ENCODE measurements at regions not wholly inside any gene's neighbourhood (a gene's known extent, or its start where the extent isn't known, plus 50 kb on each side); places are given as distances from the start of the nearest gene placed in this dataset.

GRCh38 chr2:236665101-236665500 lies 95.5 kb downstream of the ACKR3 start:
- Histone ChIP-seq H3K9me3 (ENCODE audit: control insufficient read depth in 2 of 2, insufficient read depth in 1 of 2, low read depth in 1 of 2, low read length in 1 of 2) (peaks cover 0 to 12% of the 10 kb centered on the region in 2 donors), H3K4me3 (ENCODE audit: low read depth in 1 of 3, low read length in 3 of 3) (no peak overlapping the region), H3K36me3 (ENCODE audit: control insufficient read depth in 3 of 3, insufficient read depth in 2 of 3, low read depth in 1 of 3, low read length in 3 of 3) (no peaks in the 10 kb centered on the region), H3K27ac (ENCODE audit: low read depth in 1 of 3, low read length in 2 of 3) (no peak overlapping the region), H3K27me3 (ENCODE audit: control insufficient read depth in 3 of 3, insufficient read depth in 3 of 3, low read length in 3 of 3) (no peaks in the 10 kb centered on the region), H3K4me1 (ENCODE audit: control insufficient read depth in 3 of 3, insufficient read depth in 2 of 3, low read depth in 1 of 3, low read length in 2 of 3) (no peaks in the 10 kb centered on the region)
- FAIRE-seq (no peak), DNase-seq (no peak)
- 88 to 92% (median 92%) methylated on average over 7 of the region's 7 CpGs for WGBS, 3 donors

- H3K4me1 ChIP-seq (ENCODE audit: control insufficient read depth in 3 of 3, insufficient read depth in 2 of 3, low read depth in 1 of 3, low read length in 2 of 3) = no peaks in the 10 kb centered on the region
- peaks cover 0 to 12% of the 10 kb centered on the region in 2 donors for H3K9me3 ChIP-seq (ENCODE audit: control insufficient read depth in 2 of 2, insufficient read depth in 1 of 2, low read depth in 1 of 2, low read length in 1 of 2)
- H3K36me3 ChIP-seq (ENCODE audit: control insufficient read depth in 3 of 3, insufficient read depth in 2 of 3, low read depth in 1 of 3, low read length in 3 of 3) = no peaks in the 10 kb centered on the region
- no peaks in the 10 kb centered on the region for H3K27me3 ChIP-seq (ENCODE audit: control insufficient read depth in 3 of 3, insufficient read depth in 3 of 3, low read length in 3 of 3)
- FAIRE-seq (no peak), DNase-seq (no peak)
- no peak overlapping the region for H3K27ac ChIP-seq (ENCODE audit: low read depth in 1 of 3, low read length in 2 of 3)
- H3K4me3 ChIP-seq (ENCODE audit: low read depth in 1 of 3, low read length in 3 of 3) = no peak overlapping the region
- 77 to 88% (median 84%) methylated on average over 11 of the region's 11 CpGs for WGBS, 3 donors
These were observed 96.0 kb downstream of the ACKR3 start for GRCh38 chr2:236665572-236666118.

- FAIRE-seq = no peak
These were observed 97.1 kb downstream of the ACKR3 start for GRCh38 chr2:236666646-236667204.

GRCh38 chr2:236667526-236667925 lies 97.9 kb downstream of the ACKR3 start:
- Histone ChIP-seq H3K27ac (ENCODE audit: low read depth in 1 of 3, low read length in 2 of 3) (no peak overlapping the region), H3K4me3 (ENCODE audit: low read depth in 1 of 3, low read length in 3 of 3) (no peak overlapping the region), H3K9me3 (ENCODE audit: control insufficient read depth in 2 of 2, insufficient read depth in 1 of 2, low read depth in 1 of 2, low read length in 1 of 2) (peaks cover 0 to 12% of the 10 kb centered on the region in 2 donors), H3K36me3 (ENCODE audit: control insufficient read depth in 3 of 3, insufficient read depth in 2 of 3, low read depth in 1 of 3, low read length in 3 of 3) (no peaks in the 10 kb centered on the region), H3K4me1 (ENCODE audit: control insufficient read depth in 3 of 3, insufficient read depth in 2 of 3, low read depth in 1 of 3, low read length in 2 of 3) (no peaks in the 10 kb centered on the region), H3K27me3 (ENCODE audit: control insufficient read depth in 3 of 3, insufficient read depth in 3 of 3, low read length in 3 of 3) (no peaks in the 10 kb centered on the region)
- DNase-seq = no peak
- 85 to 90% (median 88%) methylated on average over 4 of the region's 4 CpGs for WGBS, 3 donors
- no peak for FAIRE-seq

More at GRCh38 chr2:236666646-236667204, 97.1 kb downstream of the ACKR3 start:
- Histone ChIP-seq H3K36me3 (ENCODE audit: control insufficient read depth in 3 of 3, insufficient read depth in 2 of 3, low read depth in 1 of 3, low read length in 3 of 3) (no peaks in the 10 kb centered on the region), H3K27ac (ENCODE audit: low read depth in 1 of 3, low read length in 2 of 3) (no peak overlapping the region), H3K4me3 (ENCODE audit: low read depth in 1 of 3, low read length in 3 of 3) (no peak overlapping the region), H3K27me3 (ENCODE audit: control insufficient read depth in 3 of 3, insufficient read depth in 3 of 3, low read length in 3 of 3) (no peaks in the 10 kb centered on the region), H3K4me1 (ENCODE audit: control insufficient read depth in 3 of 3, insufficient read depth in 2 of 3, low read depth in 1 of 3, low read length in 2 of 3) (no peaks in the 10 kb centered on the region), H3K9me3 (ENCODE audit: control insufficient read depth in 2 of 2, insufficient read depth in 1 of 2, low read depth in 1 of 2, low read length in 1 of 2) (peaks cover 0 to 12% of the 10 kb centered on the region in 2 donors)
- DNase-seq = no peak
- WGBS, 3 donors = 87 to 93% (median 88%) methylated on average over 14 of the region's 14 CpGs

- H3K4me1 ChIP-seq (ENCODE audit: control insufficient read depth in 3 of 3, insufficient read depth in 2 of 3, low read depth in 1 of 3, low read length in 2 of 3) = no peaks in the 10 kb centered on the region
- 87 to 96% (median 90%) methylated on average over 8 of the region's 8 CpGs for WGBS, 3 donors
- DNase-seq (no peak), FAIRE-seq (no peak)
- H3K27me3 ChIP-seq (ENCODE audit: control insufficient read depth in 3 of 3, insufficient read depth in 3 of 3, low read length in 3 of 3) = no peaks in the 10 kb centered on the region
- H3K36me3 ChIP-seq (ENCODE audit: control insufficient read depth in 3 of 3, insufficient read depth in 2 of 3, low read depth in 1 of 3, low read length in 3 of 3) = no peaks in the 10 kb centered on the region
- no peak overlapping the region for H3K4me3 ChIP-seq (ENCODE audit: low read depth in 1 of 3, low read length in 3 of 3)
- peaks cover 0 to 12% of the 10 kb centered on the region in 2 donors for H3K9me3 ChIP-seq (ENCODE audit: control insufficient read depth in 2 of 2, insufficient read depth in 1 of 2, low read depth in 1 of 2, low read length in 1 of 2)
- no peak overlapping the region for H3K27ac ChIP-seq (ENCODE audit: low read depth in 1 of 3, low read length in 2 of 3)
These were observed 98.9 kb downstream of the ACKR3 start for GRCh38 chr2:236668531-236668969.

GRCh38 chr2:236670235-236670620 lies 100.6 kb downstream of the ACKR3 start:
- Histone ChIP-seq H3K36me3 (ENCODE audit: control insufficient read depth in 3 of 3, insufficient read depth in 2 of 3, low read depth in 1 of 3, low read length in 3 of 3) (no peaks in the 10 kb centered on the region), H3K27ac (ENCODE audit: low read depth in 1 of 3, low read length in 2 of 3) (peak overlapping the region in 1 of 3 donors; percentile 2), H3K27me3 (ENCODE audit: control insufficient read depth in 3 of 3, insufficient read depth in 3 of 3, low read length in 3 of 3) (no peaks in the 10 kb centered on the region), H3K4me1 (ENCODE audit: control insufficient read depth in 3 of 3, insufficient read depth in 2 of 3, low read depth in 1 of 3, low read length in 2 of 3) (no peaks in the 10 kb centered on the region), H3K9me3 (ENCODE audit: control insufficient read depth in 2 of 2, insufficient read depth in 1 of 2, low read depth in 1 of 2, low read length in 1 of 2) (peaks cover 0 to 12% of the 10 kb centered on the region in 2 donors), H3K4me3 (ENCODE audit: low read depth in 1 of 3, low read length in 3 of 3) (no peak overlapping the region)
- DNase-seq (no peak), FAIRE-seq (no peak)
- 89 to 90% (median 90%) methylated on average over 6 of the region's 6 CpGs for WGBS, 3 donors

GRCh38 chr2:236671896-236672562 lies 102.4 kb downstream of the ACKR3 start:
- H3K4me3 ChIP-seq (ENCODE audit: low read depth in 1 of 3, low read length in 3 of 3) = no peak overlapping the region
- H3K9me3 ChIP-seq (ENCODE audit: control insufficient read depth in 2 of 2, insufficient read depth in 1 of 2, low read depth in 1 of 2, low read length in 1 of 2) = no peaks in the 10 kb centered on the region
- WGBS, 3 donors = 77 to 85% (median 77%) methylated on average over 11 of the region's 11 CpGs
- no peaks in the 10 kb centered on the region for H3K36me3 ChIP-seq (ENCODE audit: control insufficient read depth in 3 of 3, insufficient read depth in 2 of 3, low read depth in 1 of 3, low read length in 3 of 3)
- no peaks in the 10 kb centered on the region for H3K27me3 ChIP-seq (ENCODE audit: control insufficient read depth in 3 of 3, insufficient read depth in 3 of 3, low read length in 3 of 3)
- H3K27ac ChIP-seq (ENCODE audit: low read depth in 1 of 3, low read length in 2 of 3) = no peak overlapping the region
- DNase-seq (no peak), FAIRE-seq (no peak)
- H3K4me1 ChIP-seq (ENCODE audit: control insufficient read depth in 3 of 3, insufficient read depth in 2 of 3, low read depth in 1 of 3, low read length in 2 of 3) = no peaks in the 10 kb centered on the region

- Histone ChIP-seq H3K27ac (ENCODE audit: low read depth in 1 of 3, low read length in 2 of 3) (no peak overlapping the region), H3K4me3 (ENCODE audit: low read depth in 1 of 3, low read length in 3 of 3) (no peak overlapping the region), H3K4me1 (ENCODE audit: control insufficient read depth in 3 of 3, insufficient read depth in 2 of 3, low read depth in 1 of 3, low read length in 2 of 3) (no peaks in the 10 kb centered on the region), H3K27me3 (ENCODE audit: control insufficient read depth in 3 of 3, insufficient read depth in 3 of 3, low read length in 3 of 3) (no peaks in the 10 kb centered on the region), H3K36me3 (ENCODE audit: control insufficient read depth in 3 of 3, insufficient read depth in 2 of 3, low read depth in 1 of 3, low read length in 3 of 3) (no peaks in the 10 kb centered on the region), H3K9me3 (ENCODE audit: control insufficient read depth in 2 of 2, insufficient read depth in 1 of 2, low read depth in 1 of 2, low read length in 1 of 2) (no peaks in the 10 kb centered on the region)
- DNase-seq (no peak), FAIRE-seq (no peak)
- 90 to 92% (median 92%) methylated on average over 5 of the region's 5 CpGs for WGBS, 3 donors
These were observed 103.0 kb downstream of the ACKR3 start for GRCh38 chr2:236672606-236673005.

All from small intestine (tissue), 7 donors.